ENCODE measurements at regions not wholly inside any gene's neighbourhood (a gene's known extent, or its start where the extent isn't known, plus 50 kb on each side); places are given as distances from the start of the nearest gene placed in this dataset.

DNA sequence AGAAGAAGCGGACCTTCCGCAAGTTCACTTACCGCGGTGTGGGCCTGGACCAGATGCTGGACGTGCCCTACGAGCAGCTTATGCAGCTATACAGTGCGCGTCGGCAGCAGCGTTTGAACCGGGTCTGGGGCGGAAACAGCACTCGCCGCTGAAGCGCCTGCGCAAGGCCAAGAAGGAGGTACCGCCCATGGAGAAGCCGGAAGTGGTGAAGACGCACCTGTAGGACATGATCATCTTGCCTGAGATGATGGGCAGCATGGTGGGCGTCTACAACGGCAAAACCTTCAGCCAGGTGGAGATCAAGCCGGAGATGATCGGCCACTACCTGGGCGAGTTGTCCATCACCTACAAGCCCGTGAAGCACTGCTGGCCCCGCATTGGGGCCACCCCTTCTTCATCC lies 390.4 kb upstream of the MEIS2 start:
- Histone ChIP-seq H3K27ac (no peak overlapping the region), H3K4me3 (no peak overlapping the region), H3K27me3 (no peaks in the 10 kb centered on the region), H3K9me3 (no peaks in the 10 kb centered on the region), H3K36me3 (no peaks in the 10 kb centered on the region), H3K4me1 (no peaks in the 10 kb centered on the region)
- intact Hi-C loops (cut with DNase I; ENCODE audit: low total_unique reads): no loop called here
- no peak for DNase-seq
- TF ChIP-seq CTCF (IDR thresholded peaks at IDR 0.05): no peak

GRCh38 chr15:37516621-37517020 lies 416.3 kb upstream of the MEIS2 start:
- Histone ChIP-seq H3K27me3 (no peaks in the 10 kb centered on the region), H3K4me1 (no peaks in the 10 kb centered on the region), H3K27ac (no peak overlapping the region), H3K36me3 (no peaks in the 10 kb centered on the region), H3K4me3 (no peak overlapping the region), H3K9me3 (peaks cover 0 to 5% (median 0%) of the 10 kb centered on the region in 3 donors)
- no peak for TF ChIP-seq CTCF (IDR thresholded peaks at IDR 0.05)
- no peak for DNase-seq
- intact Hi-C loops (cut with DNase I; ENCODE audit: low total_unique reads): no loop called here

GRCh38 chr15:37517191-37517895 lies 417.0 kb upstream of the MEIS2 start:
- no peak for DNase-seq
- Histone ChIP-seq H3K9me3 (no peaks in the 10 kb centered on the region), H3K36me3 (no peaks in the 10 kb centered on the region), H3K27ac (no peak overlapping the region), H3K4me1 (no peaks in the 10 kb centered on the region), H3K4me3 (no peak overlapping the region), H3K27me3 (no peaks in the 10 kb centered on the region)
- no peak for TF ChIP-seq CTCF (IDR thresholded peaks at IDR 0.05)
- intact Hi-C loops (cut with DNase I; ENCODE audit: low total_unique reads): no loop called here

DNA sequence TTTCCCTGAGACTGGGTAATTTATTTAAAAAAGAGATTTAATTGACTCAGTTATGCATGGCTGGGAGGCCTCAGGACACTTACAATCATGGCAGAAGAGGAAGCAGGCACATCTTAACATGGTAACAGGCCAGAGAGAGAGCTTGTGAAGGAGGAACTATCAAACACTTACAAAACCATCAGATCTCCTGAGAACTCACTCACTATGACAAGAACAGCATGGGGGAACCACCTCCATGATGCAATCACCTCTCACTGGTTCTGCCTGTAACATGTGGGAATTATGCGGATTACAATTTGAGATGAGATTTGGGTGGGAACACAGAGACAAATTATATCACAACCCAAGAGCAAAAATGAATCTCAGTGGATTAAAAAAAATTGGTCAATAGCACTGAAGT lies 416.0 kb upstream of the TMCO5A start:
- intact Hi-C loops (cut with DNase I; ENCODE audit: low total_unique reads): no loop called here
- DNase-seq: no peak
- no peak for TF ChIP-seq CTCF (IDR thresholded peaks at IDR 0.05)
- no peaks in the 10 kb centered on the region for H3K9me3 ChIP-seq
- H3K4me1 ChIP-seq: no peaks in the 10 kb centered on the region
- no peak overlapping the region for H3K27ac ChIP-seq
- H3K27me3 ChIP-seq: no peaks in the 10 kb centered on the region
- no peaks in the 10 kb centered on the region for H3K36me3 ChIP-seq
- H3K4me3 ChIP-seq: no peak overlapping the region

DNA sequence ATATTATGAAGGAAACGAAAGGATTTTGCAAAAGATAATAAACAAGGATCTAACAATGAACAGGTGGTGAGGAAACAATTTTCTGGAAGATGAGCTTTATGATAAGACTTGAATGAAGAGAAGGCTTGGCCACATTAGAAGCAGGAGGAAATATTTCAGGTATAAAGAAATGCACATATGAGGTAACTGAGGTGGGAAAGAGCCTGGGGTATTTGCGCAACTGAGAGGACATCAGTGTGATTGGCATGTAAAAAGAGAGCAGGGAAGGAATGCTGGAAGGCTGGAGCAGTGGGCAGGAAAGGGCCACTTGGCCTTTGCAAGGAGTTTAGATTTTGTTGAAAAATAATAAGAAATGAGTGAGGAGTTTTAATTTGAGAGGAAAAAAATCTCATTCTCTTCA lies 414.4 kb upstream of the TMCO5A start:
- Histone ChIP-seq H3K36me3 (no peaks in the 10 kb centered on the region), H3K4me1 (no peaks in the 10 kb centered on the region), H3K9me3 (no peaks in the 10 kb centered on the region), H3K4me3 (no peak overlapping the region), H3K27me3 (no peaks in the 10 kb centered on the region), H3K27ac (no peak overlapping the region)
- intact Hi-C loops (cut with DNase I; ENCODE audit: low total_unique reads): no loop called here
- no peak for TF ChIP-seq CTCF (IDR thresholded peaks at IDR 0.05)
- DNase-seq: no peak

- H3K27ac ChIP-seq: no peak overlapping the region
- no peaks in the 10 kb centered on the region for H3K27me3 ChIP-seq
- DNase-seq: no peak
- H3K4me1 ChIP-seq: no peaks in the 10 kb centered on the region
- no peaks in the 10 kb centered on the region for H3K9me3 ChIP-seq
- intact Hi-C loops (cut with DNase I; ENCODE audit: low total_unique reads): no loop called here
- H3K4me3 ChIP-seq: no peak overlapping the region
- H3K36me3 ChIP-seq: no peaks in the 10 kb centered on the region
- no peak for TF ChIP-seq CTCF (IDR thresholded peaks at IDR 0.05)
Measured at GRCh38 chr15:37520882-37521281, 413.6 kb upstream of the TMCO5A start.

All from tibial artery (tissue), 4 donors.